ENCODE measurements at regions not wholly inside any gene's neighbourhood (a gene's known extent, or its start where the extent isn't known, plus 50 kb on each side); places are given as distances from the start of the nearest gene placed in this dataset.
"Not testable (repeated sequence)": the region's sequence is repeated elsewhere in the genome, so short reads cannot be mapped to it uniquely, and the experiment has no call there.

DNA sequence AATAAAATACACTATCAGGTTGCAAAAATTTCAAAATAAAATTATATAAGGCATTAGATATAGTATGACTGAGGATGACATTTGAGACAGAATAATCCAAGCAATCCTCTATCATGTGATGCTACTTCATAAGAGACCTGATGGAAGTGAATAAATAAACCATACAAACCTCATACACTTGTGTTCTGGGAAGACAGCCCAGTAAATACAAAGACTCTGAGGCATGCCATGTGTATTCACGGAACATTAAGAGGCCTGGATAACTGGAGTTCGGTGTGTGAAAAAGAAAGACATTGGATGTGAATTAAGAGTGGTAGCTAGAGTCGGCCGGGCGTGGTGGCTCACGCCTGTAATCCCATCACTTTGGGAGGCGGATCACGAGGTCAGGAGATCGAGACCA lies 364.2 kb downstream of the ADAM29 start:
- no peak for DNase-seq

DNA sequence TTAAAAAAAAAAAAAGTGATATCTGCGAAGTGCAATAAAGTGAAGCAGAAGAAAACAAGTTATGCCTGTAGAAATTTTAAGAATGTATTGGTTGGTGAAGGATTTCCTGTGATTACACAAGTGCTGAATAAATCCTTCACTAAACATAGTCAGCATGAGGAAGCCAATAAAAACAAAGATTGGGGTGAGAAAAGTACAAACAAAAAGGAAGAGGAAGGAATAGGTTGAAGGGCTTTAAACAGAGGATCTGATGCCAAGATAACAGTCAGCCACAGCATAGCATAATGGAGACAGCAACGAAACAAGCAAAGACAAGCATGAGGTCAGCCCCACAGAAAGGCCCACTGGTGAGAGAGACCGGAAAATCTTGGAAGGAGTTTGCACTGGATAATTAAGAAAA lies 372.2 kb downstream of the ADAM29 start:
- no peak for DNase-seq

DNA sequence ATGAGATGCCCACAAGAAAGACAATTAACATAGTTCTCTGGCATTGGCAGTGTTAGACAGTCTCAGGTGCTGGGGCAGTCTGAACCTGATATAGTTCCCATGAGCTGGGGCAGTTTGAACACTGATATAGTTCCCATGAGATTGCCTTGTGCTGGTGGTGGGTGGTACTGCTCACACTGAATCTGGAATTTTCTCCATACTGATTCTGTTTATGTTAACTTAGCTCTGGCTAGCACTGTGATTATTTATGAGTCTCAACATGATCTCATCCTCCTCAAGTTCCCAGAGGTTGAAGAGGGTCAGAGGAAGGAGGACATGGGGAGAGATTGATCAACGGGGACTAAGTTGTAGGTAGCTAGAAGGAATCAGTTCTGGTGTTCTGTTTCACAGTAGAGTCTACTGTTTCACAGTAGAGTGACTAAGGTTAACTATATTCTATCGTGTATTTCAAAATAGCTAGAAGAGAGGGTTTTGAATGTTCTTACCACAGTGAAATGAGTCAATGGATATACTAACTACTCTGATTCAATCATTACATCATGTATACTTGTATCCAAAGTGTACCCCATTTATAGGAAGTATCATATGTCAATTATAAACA lies 379.9 kb downstream of the ADAM29 start:
- no peak for DNase-seq

DNA sequence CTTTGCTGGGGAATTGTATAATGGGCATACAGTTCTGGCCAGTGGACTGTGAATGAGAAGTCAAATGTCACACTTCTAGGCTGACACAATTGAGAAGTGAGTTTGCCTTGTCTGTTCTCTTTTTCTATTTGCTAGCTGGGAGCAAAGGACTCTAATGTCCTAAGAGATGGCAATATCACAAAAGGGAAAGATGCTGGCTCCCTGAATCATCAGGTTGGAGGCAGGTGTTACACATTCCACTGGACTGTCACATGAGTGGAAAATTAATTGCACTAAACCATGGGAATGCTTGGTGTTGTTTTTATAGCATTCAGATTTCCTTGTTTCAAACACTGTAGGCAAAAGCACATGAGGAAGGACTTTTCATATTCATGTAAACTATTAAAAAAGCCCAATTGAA lies 388.3 kb downstream of the ADAM29 start:
- DNase-seq = no peak

DNA sequence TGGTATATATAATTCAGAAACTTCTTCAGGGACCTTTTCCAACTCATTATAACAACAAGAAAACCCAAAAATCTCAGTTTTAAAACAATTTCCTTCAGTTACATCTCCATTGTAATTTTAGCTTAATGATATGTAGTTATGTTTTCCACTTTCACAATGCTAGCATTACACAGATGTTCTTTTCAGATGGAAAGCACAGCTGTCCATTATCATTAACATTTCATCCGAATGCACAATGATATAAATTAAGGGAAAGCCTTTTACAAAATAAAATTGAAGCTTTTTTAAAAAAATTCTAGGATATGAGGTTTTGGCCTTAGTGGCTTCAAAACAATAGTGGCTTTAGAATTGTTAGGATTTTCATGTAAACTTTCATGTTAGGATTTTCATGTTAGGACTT lies 389.2 kb downstream of the ADAM29 start:
- no peak for DNase-seq

DNA sequence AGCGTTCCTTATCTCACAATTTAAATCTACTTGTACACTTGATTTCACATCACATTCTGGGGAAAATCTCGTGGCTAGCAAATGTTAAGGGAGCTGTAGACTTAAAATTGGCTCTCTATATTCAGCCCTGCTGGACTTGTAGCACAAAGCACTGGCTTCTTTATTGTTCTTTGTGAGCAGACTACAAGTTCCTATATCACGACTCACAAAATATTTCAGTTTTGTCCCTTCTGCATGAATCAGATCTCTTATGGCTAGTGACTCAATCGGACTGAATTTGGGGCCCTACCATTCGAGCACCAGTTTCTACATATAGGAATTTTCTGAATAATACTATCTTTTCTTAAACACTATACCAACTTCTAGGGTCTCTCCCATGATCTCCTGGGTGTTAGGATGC lies 390.1 kb downstream of the ADAM29 start:
- no peak for DNase-seq

DNA sequence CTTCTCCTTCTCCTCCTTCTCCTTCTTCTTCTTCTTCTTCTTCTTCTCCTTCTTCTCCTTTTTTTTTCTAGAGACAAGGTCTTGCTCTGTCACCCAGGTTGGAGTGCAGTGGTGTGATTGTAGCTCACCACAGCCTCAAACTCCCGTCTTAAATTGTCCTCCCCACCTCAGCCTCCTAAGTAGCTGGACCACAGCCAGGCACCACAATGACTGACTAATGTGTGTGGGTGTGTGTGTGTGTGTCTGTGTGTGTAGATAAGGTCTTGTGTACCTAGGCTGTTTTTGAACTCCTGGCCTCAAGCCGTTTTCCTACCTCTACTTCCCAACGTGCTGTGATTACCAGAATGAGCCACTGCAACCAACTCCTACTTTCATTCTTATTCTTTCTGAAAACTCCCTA lies 390.9 kb downstream of the ADAM29 start:
- DNase-seq = no peak

DNA sequence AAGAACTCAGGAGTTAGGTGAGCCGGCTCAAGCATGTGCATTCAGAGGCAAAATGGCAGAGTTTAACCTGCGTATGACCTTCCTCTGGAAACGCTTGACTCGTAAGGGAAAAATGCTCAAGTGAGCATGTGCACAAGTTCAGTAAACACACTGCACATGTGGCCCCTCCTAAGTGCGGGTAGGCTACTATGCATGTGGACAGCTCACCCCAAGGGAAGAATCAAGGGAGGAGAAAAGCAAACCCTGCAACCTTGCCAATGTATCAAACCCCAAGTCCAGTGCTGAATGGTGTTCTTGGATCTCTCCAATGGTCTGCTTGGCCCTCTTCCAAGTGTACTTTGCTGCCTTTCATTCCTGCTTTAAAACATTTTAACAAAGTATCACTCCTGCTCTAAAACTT lies 407.1 kb downstream of the ADAM29 start:
- no peak for DNase-seq

DNA sequence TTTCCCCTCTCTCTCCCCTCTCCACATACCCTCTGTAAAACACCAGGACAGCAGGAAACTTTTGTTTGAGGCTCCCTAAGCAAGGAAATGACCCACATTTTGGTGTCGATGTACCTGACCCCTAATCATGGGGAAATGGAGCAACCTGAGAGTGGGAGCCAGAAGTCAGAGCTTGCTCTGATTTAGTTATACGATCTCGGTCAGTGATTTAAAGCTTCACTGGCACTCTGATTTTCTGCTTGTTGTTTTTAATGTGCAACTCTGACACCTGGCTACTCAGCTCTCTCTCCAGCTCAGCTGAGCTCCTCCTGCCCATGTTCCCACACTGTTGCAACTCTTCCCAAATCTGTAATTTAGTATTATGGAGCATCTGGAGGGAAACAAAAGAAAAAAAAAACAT lies 408.6 kb downstream of the ADAM29 start:
- DNase-seq = no peak

DNA sequence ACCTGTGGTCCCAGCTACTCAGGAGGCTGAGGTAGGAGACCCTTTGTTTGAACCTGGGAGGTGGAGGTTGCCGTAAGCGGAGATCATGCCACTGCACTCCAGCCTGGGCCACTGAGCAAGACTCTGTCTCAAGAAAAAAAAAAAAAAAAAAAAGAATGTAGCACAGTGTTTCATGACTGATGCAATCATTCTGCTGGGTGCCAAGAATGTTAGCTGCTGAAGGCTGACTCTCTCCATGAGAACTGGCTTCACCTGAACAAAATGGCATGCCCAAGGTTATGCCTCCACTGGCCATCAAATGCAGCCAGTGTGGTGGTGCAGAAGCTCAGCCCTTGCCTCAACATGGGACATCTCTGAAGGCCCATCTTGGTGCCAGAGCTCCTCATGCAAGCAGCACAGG lies 412.1 kb downstream of the ADAM29 start:
- DNase-seq = no peak

DNA sequence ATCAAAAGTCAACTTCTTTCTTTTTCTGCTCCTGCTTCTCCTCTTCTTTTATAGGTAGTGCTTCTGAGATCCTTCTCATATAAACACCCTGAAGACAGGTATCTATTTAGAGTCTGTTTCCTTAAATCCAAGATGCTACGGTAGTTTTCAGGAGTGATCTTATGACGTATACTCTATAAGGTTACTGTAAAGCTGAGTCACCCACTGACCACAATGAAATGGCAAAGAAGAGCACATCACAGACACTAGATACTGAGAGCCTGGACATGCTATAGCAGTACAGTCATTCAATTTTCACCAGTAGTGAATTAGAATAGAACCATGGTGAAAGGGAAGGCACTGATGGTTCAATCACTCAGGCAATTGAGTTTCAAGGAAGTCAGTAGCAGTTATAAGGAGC lies 412.5 kb downstream of the ADAM29 start:
- DNase-seq = no peak

DNA sequence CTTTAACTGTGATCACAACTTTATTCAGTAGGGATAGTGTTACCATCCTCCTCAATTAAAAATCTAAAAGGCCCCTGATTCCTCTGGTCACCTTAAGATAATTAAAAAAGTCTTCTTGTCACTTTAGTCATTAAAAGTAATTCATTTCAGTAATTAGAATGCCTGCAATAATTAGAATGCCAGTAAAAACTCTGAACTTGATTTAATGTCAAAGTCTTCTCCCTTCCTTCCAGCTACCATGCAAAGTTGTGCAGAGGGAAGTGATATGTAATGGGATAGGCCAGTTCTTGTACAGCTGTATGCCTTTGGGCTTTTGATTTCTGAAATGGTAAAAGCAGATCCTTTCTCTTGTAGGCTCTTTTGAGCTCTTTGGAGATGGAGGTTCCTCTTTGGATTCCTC lies 417.2 kb downstream of the ADAM29 start:
- no peak for DNase-seq

DNA sequence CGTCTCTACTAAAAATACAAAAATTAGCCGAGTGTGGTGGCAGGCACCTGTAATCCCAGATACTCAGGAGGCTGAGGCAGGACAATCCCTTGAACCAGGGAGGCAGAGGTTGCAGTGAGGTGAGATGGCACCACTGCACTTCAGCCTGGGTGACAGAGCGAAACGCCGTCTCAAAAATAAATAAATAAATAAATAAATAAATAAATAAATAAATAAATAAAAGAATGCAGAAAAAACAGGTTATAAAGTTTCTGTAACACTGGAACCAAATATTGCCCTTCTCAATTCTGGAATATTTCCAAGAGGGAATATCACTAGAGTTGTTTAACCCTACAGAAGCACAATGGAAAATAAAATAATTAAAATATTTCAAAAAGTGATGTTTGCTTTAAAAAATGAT lies 418.4 kb downstream of the ADAM29 start:
- DNase-seq = not testable (repeated sequence)

DNA sequence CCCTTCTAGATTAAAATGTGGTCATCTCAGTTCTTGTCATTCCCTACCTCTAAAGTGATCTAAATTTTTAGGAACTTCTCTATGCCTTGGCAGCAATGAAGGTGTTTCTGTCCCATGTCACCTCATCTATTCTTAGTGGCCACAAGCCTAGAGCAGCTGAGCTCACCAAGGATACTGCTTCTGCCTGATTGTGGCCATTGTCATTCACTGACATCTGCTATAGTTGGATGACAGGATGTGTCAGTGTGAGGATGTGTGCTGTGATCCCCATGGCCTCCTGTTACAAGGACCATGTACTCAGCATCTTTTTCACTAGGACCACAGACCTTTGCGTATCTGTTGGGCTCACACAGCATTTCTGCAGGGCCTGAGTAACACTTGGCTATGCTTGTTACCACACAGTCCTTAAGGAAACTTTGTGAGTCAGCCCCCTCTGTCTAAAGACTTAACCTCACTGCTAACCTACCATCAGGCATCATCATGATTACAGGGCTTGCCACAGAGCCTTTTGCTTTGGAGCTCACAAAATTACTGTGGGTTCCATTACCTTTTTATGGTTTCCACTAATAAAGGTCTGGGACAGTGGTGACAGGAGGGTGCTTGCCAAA lies 421.0 kb downstream of the ADAM29 start:
- DNase-seq = no peak

DNA sequence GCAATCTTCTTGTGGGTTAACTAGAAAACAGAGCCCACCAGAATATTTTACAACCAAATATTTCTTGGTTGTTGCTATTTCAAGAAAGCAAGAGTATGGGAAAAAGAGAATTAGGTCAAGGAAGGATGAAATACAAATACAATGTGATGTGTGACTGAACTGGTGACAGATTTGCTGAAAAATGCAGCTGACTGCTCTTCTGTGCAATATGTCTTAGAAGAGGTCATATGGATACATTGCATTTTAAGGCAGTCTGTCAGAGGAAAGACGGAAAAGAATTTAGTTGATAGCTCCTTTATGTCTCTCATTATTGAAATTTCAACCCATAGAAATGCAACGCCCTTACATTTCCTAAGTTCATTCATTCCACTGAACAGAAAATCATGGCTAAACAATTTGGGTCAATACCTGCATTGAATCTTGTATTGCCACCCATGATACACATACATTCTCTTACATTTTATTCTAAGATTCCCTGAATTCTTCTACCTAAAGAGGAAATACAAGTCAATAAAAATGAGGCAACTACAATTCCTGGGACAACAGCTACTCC lies 423.1 kb downstream of the ADAM29 start:
- DNase-seq = no peak

DNA sequence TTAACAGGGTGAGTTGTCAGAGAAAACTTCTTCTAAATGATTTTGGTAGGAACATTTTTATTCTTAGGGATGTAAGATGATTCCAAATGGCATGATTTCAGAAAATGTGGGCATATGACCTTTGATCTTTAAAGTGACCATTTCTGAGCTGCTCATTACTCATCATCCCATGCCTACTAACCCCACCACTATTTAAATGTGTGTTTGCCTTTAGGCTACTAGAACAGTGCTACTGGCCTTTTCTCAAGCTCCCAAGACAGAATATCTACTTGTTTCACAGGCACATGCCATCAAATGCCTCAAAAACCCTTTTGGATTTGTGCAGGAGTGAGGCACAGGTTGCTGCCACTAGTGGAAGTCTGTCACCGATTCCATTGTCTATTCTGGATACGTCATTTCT lies 428.2 kb downstream of the ADAM29 start:
- no peak for DNase-seq

DNA sequence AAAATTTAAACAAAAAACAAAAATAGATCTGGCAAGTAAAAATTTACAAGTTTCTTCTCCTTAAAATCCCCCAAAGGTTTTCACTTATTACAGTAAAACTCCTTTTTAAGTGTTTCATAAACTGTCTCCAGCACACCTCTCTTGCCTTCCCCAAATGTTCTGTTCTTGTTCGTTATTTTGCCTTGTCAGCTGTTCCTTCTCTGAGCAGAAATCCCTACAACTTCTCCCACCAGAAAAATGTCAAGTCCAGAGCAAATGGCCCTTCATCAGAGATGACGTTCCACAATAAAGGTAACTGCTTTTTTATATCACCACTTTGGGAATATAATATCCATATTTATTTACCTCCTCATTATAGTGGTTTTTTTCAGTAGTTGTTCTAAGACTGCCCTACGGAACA lies 432.1 kb downstream of the ADAM29 start:
- no peak for DNase-seq

DNA sequence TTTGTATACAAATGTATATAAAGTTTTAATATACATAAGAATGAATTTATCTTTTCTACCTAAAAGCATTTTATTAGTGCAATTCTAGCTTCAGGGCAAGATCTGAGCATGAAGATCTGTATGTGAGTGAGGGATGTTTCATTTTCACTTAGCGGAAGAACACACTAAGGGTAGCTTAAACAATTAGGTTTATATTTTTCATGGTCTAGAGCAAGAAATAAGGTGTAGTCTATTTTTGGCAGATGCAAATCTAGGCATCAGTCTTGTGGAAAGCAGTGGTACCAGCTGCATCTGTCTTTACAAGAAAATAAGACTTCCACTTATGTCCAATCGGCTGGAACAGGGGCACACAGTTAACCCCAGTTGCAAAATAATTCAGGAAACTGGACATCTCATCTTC lies 433.3 kb downstream of the ADAM29 start:
- DNase-seq = peak; percentile 11

DNA sequence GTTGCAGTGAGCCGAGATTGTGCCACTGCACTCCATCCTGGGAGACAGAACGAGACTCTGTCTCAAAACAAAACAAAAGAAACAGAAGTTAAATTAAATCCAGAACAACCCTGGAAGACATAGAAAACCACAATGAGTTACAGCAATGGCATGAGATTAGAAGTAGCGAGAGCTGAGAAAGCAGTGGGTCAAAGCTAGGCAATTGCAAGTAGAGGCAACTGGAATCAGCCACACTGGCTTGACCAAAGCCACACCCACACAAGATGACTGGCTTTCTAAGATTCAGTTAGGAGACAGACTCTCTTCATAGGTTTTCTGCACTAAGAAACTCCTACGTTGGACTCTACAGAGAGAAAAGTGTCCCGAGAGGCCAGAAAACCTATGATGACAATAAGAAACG lies 443.0 kb downstream of the GPM6A start:
- DNase-seq = no peak

DNA sequence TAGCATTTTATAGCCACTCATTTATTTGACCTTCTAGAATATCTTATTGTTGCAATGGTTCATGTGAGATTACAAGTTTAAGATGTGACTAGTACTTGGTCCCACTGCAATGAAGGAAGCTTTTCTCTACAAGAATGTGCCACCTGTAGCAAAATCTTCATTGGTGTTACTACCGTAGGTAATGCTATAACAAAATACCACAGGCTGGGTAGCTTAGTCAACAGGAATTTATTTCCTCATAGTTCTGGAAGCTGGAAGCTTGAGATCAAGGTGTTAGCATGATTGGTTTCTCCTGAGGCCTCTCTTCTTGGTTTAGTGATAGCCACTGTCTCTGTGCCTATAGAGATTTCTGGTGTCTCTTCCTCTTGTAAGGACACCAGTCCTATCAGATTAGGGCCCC lies 441.0 kb downstream of the GPM6A start:
- DNase-seq = no peak

DNA sequence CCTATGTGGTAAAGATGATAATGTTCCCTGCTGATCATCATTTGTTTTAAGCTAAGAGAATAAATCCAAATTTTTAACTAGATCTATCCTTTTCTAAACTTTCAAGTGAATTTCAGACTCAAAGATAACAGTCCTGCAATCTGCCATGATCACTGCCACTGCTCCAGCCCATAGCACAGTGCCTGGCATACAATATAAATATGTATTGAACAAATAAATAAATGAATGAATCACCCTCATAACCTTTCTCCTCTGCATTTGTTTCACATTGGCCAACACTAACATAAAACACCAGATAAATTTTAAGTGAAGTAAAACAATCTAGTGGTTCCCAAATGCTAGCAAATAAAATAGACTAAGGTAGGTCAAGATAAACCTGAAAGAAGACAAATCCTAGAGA lies 439.0 kb downstream of the GPM6A start:
- no peak for DNase-seq

DNA sequence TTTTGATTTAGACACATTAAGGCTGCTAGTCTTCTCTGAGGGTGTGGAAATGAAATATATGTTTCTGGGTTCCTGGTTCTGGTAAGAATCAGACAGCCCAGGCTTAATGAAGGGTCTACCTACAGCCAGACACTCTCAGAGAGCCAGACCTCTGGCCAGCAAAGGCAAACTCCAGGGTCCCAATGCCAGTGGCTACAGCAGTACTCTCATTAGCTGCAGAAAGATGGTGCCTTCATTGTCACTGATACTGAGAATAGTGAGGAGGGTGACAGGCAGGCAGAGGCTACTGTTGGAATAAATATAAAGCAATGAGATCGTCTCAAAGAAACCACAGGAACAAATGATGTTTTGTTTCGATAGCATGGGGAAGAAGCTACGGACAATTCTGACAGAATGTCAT lies 437.6 kb downstream of the GPM6A start:
- no peak for DNase-seq

DNA sequence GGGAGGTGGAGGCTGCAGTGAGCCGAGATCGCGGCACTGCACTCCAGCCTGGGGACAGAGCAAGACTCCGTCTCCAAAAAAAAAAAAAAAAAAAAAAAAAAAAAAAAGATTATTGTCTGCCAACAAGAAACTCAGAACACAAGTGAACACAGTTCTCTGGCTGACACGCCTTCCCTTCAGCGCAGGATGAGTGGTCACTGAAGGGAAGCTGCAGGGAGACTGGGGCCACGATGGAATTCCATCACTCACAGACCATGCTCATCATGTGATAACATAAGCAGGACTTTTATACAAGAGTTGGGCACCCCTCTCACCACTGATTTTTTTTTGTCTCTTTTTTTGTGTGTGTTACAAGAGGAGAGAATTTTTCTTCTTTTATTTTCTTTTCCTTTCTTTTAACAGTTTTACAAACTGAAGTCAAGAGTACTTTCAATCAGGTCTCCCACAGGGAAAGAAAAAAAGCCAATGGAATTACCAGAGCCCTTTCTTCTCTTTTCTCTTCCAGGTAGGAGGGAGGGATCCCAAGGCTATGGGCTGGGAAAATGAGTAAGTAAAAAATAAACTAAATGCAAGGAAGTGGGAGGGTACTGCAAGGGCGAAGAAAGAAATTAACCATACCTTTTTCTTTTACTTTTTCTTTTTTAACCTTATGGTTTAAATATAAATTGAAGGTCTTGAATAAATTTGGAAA lies 435.6 kb downstream of the GPM6A start:
- DNase-seq = no peak

DNA sequence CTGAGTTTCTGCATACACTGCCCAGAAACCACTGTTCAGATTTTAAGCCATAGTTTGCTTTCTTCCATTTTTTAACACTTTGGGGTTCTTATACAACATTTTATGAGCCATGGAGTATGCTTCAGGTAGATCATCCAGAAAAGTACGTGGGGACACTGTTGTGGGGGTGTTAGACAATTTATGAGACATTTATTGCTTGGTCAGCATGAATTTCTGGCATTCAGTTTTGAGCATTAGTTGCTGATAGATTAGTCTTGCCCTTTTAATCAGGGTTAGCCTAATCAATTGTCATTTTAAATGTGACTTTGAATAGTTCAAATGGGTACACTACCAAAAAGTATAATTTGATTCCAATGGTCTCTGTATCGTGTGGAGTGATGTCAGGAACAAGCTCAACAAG lies 434.9 kb downstream of the GPM6A start:
- no peak for DNase-seq

DNA sequence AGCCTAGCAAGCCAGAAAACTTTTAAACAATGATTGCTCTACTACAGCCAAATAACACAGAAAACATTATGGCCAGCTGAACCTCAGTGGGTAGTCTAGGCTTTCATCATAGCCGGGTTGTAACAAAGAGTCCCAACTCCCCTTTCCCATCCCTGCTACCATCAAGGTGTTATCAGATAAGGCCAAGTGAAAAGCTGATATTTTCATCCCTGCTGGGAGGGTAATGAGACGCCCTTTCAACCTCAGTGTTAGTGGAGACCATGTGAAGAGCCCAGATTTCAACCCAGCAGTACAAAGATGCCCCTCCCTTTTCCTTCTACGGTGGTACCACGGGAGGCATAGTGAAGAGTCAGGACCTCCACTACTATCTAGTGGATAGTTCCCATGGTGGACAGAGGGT lies 433.7 kb downstream of the GPM6A start:
- DNase-seq = no peak
